ENCODE measurements at regions not wholly inside any gene's neighbourhood (a gene's known extent, or its start where the extent isn't known, plus 50 kb on each side); places are given as distances from the start of the nearest gene placed in this dataset.

- Histone ChIP-seq H3K9me3 (no peaks in the 10 kb centered on the region), H3K27ac (no peak overlapping the region), H3K27me3 (no peaks in the 10 kb centered on the region), H3K4me1 (no peaks in the 10 kb centered on the region), H3K4me3 (replicated peaks in 1 of 3) (no peak overlapping the region), H3K36me3 (no peaks in the 10 kb centered on the region)
- WGBS, 2 donors: 91 to 94% methylated on average over 3 of the region's 3 CpGs
- intact Hi-C loops (cut with DNase I): no loop called here
- DNase-seq: no peak
- TF ChIP-seq POLR2A (IDR thresholded peaks at IDR 0.05) (no peak), CTCF (IDR thresholded peaks at IDR 0.05) (no peak)
Measured at GRCh38 chr17:72357764-72358365, 237.0 kb downstream of the SOX9 start.

GRCh38 chr17:72358465-72358864 lies 237.6 kb downstream of the SOX9 start:
- Histone ChIP-seq H3K36me3 (no peaks in the 10 kb centered on the region), H3K4me1 (no peaks in the 10 kb centered on the region), H3K4me3 (replicated peaks in 1 of 3) (no peak overlapping the region), H3K27ac (no peak overlapping the region), H3K27me3 (no peaks in the 10 kb centered on the region), H3K9me3 (no peaks in the 10 kb centered on the region)
- TF ChIP-seq CTCF (IDR thresholded peaks at IDR 0.05) (no peak), POLR2A (IDR thresholded peaks at IDR 0.05) (no peak)
- DNase-seq: no peak
- intact Hi-C loops (cut with DNase I): no loop called here

GRCh38 chr17:72359274-72359673 lies 238.5 kb downstream of the SOX9 start:
- no peaks in the 10 kb centered on the region for H3K9me3 ChIP-seq
- H3K27ac ChIP-seq: no peak overlapping the region
- TF ChIP-seq POLR2A (IDR thresholded peaks at IDR 0.05): no peak
- TF ChIP-seq CTCF (IDR thresholded peaks at IDR 0.05): no peak
- H3K4me3 ChIP-seq (replicated peaks in 1 of 3): no peak overlapping the region
- H3K4me1 ChIP-seq: no peaks in the 10 kb centered on the region
- WGBS, 2 donors: 88 to 94% methylated on average over 2 of the region's 2 CpGs
- no peak for DNase-seq
- no peaks in the 10 kb centered on the region for H3K36me3 ChIP-seq
- no peaks in the 10 kb centered on the region for H3K27me3 ChIP-seq
- intact Hi-C loops (cut with DNase I): no loop called here

- DNase-seq: no peak
- intact Hi-C loops (cut with DNase I): no loop called here
- Histone ChIP-seq H3K36me3 (no peaks in the 10 kb centered on the region), H3K4me1 (no peaks in the 10 kb centered on the region), H3K4me3 (replicated peaks in 1 of 3) (no peak overlapping the region), H3K27me3 (no peaks in the 10 kb centered on the region), H3K9me3 (no peaks in the 10 kb centered on the region), H3K27ac (no peak overlapping the region)
- TF ChIP-seq CTCF (IDR thresholded peaks at IDR 0.05) (no peak), POLR2A (IDR thresholded peaks at IDR 0.05) (no peak)
- WGBS, 2 donors: 94 to 95% methylated on average over 5 of the region's 5 CpGs
Measured at GRCh38 chr17:72359811-72360210, 239.0 kb downstream of the SOX9 start.

- Histone ChIP-seq H3K27ac (no peak overlapping the region), H3K27me3 (no peaks in the 10 kb centered on the region), H3K4me3 (replicated peaks in 1 of 3) (no peak overlapping the region), H3K4me1 (no peaks in the 10 kb centered on the region), H3K36me3 (no peaks in the 10 kb centered on the region), H3K9me3 (no peaks in the 10 kb centered on the region)
- 63 to 76% methylated on average over 6 of the region's 6 CpGs for WGBS, 2 donors
- TF ChIP-seq CTCF (IDR thresholded peaks at IDR 0.05): no peak
- no peak for TF ChIP-seq POLR2A (IDR thresholded peaks at IDR 0.05)
- DNase-seq: no peak
- intact Hi-C loops (cut with DNase I): no loop called here
Measured at GRCh38 chr17:72360386-72360940, 239.6 kb downstream of the SOX9 start.

Measured in thyroid gland (tissue), 4 donors.